ENCODE measurements at regions not wholly inside any gene's neighbourhood (a gene's known extent, or its start where the extent isn't known, plus 50 kb on each side); places are given as distances from the start of the nearest gene placed in this dataset.

DNA sequence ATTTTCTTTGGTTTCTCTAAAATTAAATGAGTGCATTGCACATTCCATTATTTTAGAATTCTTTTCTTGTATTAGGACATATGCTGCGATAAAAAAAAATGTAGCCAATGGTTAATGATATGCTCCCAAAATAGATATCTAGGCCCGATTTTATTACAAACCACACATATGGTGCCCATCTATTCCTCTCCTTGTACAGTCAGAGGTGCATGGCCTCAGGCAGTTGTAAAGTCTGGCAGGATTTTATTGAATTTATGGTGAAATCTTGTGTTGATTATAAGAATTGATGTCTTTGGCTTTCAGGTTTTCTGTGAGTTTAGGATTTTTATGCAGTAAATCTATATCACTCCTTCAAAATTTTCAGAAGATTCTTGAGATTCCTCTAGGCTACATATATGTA lies 192.2 kb downstream of the RFPL4B start:
- TF ChIP-seq, protein P1, sequence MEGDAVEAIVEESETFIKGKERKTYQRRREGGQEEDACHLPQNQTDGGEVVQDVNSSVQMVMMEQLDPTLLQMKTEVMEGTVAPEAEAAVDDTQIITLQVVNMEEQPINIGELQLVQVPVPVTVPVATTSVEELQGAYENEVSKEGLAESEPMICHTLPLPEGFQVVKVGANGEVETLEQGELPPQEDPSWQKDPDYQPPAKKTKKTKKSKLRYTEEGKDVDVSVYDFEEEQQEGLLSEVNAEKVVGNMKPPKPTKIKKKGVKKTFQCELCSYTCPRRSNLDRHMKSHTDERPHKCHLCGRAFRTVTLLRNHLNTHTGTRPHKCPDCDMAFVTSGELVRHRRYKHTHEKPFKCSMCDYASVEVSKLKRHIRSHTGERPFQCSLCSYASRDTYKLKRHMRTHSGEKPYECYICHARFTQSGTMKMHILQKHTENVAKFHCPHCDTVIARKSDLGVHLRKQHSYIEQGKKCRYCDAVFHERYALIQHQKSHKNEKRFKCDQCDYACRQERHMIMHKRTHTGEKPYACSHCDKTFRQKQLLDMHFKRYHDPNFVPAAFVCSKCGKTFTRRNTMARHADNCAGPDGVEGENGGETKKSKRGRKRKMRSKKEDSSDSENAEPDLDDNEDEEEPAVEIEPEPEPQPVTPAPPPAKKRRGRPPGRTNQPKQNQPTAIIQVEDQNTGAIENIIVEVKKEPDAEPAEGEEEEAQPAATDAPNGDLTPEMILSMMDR (IDR thresholded peaks at IDR 0.05; ENCODE audit: low read length): no peak
- no peak for TF ChIP-seq EZH2 (optimal IDR thresholded peaks at IDR 0.05; ENCODE audit: low read depth, low read length)

Data from MM.1S (cell line).